AG04449 (cell line): ENCODE measurements at regions not wholly inside any gene's neighbourhood (a gene's known extent, or its start where the extent isn't known, plus 50 kb on each side); places are given as distances from the start of the nearest gene placed in this dataset.

ENCODE experiments used
- CTCF ChIA-PET: fragments of 350-600 bp; formaldehyde crosslinking; extraction: SDS; loops from one replicate; lab custom pipeline; 2021; ENCODE audit warnings: antibody characterized with exemption; lab: Yijun Ruan, JAX
- POLR2A ChIA-PET: fragments of 400-600, 350-600 bp; formaldehyde crosslinking; extraction: SDS; loops from one replicate; lab custom pipeline; 2020; ENCODE audit warnings: antibody characterized with exemption, inconsistent platforms; lab: Yijun Ruan, JAX
- DNase-seq: peaks from one replicate; pipeline ENCODE4 v3.0.0-alpha.2; 2010; ENCODE audit warnings: low read depth, low spot score
- H3K4me3 ChIP-seq: 2 replicates; pipeline ENCODE4 v1.5.1; 2011; ENCODE audit warnings: low read depth, mild to moderate bottlenecking, control low read depth, low read length
- TF ChIP-seq, protein P1 (sequence below): IDR thresholded peaks from one replicate; pipeline ENCODE4 v1.5.1; 2011; ENCODE audit warnings: mild to moderate bottlenecking, moderate library complexity, low read length, control low read depth, inconsistent platforms; ENCODE audit not compliant: insufficient read depth; ENCODE audit errors: missing control alignments

DNA sequence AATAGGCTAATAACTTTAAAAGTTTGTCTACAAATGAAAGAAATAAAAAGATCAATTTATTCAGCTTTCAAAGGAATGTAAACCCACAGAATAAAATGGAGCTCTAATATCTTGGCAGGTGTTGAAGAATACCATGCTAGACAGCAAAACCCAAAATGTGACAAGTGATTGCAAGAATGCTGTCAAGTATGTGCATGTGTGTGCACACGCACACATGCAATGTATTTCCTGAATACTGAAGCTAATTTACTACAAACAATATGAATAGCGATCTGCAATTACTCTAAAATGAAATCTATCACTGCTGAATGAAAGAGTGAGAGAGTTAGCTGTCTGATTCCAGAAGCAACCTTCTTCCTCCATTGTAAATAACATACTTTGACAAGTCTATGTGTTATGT is 179.2 kb upstream of the HSF2 start:
- ChIA-PET CTCF (no interaction called here), POLR2A (no interaction called here)
- TF ChIP-seq, protein P1, sequence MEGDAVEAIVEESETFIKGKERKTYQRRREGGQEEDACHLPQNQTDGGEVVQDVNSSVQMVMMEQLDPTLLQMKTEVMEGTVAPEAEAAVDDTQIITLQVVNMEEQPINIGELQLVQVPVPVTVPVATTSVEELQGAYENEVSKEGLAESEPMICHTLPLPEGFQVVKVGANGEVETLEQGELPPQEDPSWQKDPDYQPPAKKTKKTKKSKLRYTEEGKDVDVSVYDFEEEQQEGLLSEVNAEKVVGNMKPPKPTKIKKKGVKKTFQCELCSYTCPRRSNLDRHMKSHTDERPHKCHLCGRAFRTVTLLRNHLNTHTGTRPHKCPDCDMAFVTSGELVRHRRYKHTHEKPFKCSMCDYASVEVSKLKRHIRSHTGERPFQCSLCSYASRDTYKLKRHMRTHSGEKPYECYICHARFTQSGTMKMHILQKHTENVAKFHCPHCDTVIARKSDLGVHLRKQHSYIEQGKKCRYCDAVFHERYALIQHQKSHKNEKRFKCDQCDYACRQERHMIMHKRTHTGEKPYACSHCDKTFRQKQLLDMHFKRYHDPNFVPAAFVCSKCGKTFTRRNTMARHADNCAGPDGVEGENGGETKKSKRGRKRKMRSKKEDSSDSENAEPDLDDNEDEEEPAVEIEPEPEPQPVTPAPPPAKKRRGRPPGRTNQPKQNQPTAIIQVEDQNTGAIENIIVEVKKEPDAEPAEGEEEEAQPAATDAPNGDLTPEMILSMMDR: no peak
- no peak overlapping the region for H3K4me3 ChIP-seq
- DNase-seq: no peak

DNA sequence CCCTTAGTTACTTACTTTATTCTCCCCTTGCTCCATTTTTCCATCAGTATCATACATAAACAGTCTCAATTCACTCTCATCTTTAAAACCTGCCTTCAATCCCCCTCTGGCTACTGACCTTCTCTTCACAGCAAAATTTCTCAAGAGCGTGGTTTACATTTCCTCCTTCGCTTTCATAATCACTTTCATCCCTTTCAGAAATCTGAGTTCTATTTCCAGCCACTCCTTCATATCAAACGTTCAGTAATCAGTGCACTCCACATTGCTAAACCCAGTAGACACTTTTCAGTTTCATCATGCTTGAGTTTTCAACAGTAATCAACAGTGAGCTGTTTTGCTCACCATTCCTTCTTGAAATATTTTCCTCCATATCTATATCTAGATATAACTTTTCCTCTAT is 176.7 kb upstream of the HSF2 start:
- DNase-seq: no peak
- ChIA-PET CTCF (interaction anchor here (0.7 kb wide), 1 partner anchor 993 kb away, joined by 3 read pairs; no protein-coding TSS in a partner anchor), POLR2A (no interaction called here)
- no peak overlapping the region for H3K4me3 ChIP-seq
- TF ChIP-seq, protein P1: no peak

DNA sequence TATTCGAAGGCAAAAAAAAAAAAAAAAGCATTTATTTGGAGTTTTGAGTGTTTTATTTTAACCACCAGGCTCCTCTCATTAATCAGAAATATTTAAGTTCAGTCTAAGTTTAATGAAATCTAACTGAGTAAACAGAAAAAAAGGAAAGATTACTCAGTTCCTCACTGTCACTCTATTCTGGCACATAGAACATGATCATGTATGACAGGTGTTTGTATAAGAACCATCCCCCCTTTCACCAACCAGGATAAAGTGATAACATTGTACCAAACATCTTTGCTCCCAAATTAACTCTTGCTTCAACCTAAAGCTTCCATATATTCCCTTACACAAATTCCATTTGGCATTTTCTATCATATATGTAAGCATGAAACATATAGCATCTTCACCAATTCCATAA is 176.2 kb upstream of the HSF2 start:
- ChIA-PET CTCF (interaction anchor here (0.7 kb wide), 1 partner anchor 993 kb away, joined by 3 read pairs; no protein-coding TSS in a partner anchor), POLR2A (no interaction called here)
- no peak overlapping the region for H3K4me3 ChIP-seq
- no peak for DNase-seq
- TF ChIP-seq, protein P1: no peak

DNA sequence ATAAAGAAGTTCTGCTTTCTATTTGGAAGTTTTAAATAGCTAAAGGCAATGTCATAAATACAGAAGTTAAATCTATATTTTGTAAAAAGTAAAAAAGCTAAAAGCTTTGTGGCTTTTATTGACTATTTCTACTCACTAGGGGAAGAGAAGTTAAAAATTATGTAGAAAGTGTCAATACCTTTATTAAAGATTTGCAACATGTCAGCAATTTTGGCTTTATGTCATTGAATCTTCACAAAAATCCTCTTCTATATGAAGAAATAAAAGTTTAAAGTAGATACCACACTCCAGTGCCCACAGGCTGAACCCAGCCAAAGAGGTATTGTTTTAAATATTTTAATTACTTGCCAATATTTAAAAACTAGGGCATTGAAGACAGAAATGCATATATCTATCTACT is 160.6 kb upstream of the HSF2 start:
- H3K4me3 ChIP-seq: no peak overlapping the region
- no peak for DNase-seq
- ChIA-PET CTCF (no interaction called here), POLR2A (no interaction called here)
- TF ChIP-seq, protein P1: no peak

DNA sequence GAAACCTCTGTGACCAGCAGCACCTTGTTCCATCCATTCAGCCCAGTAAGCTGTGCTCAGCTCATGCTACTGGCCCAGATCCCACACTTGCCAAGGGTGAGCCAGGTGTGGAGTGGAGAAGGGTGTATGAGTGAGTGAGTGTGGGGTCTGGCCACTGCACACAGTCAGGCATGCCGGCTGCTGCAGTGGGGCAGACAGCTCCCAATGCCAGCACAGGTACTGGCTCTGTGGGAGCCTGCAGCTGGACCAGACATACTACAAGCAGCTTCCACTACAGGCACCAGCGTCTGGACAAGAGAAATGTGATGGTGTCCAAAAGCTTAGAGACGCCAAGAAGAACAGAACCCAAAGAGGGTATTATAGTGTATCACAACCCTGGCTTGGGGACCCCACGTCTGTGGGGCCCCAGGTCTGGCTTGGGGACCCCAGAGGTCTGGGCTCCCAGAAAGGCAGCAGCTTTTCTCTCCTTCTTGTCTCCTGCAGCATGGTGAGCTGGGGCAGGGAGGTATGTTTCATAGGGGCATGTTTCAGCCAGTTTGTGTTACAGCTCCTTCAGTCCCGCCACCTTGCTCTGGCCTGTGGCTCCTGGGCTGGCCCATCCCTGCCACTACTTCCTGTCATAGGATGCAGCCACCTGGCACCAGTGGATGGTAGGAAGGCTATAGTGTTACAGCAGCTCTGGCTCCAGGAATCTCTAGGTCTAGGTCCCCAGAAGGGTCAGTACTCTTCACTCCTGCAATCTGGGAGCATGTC is 152.4 kb upstream of the HSF2 start:
- ChIA-PET POLR2A (no interaction called here), CTCF (no interaction called here)
- H3K4me3 ChIP-seq: no peak overlapping the region
- no peak for DNase-seq
- TF ChIP-seq, protein P1: no peak

DNA sequence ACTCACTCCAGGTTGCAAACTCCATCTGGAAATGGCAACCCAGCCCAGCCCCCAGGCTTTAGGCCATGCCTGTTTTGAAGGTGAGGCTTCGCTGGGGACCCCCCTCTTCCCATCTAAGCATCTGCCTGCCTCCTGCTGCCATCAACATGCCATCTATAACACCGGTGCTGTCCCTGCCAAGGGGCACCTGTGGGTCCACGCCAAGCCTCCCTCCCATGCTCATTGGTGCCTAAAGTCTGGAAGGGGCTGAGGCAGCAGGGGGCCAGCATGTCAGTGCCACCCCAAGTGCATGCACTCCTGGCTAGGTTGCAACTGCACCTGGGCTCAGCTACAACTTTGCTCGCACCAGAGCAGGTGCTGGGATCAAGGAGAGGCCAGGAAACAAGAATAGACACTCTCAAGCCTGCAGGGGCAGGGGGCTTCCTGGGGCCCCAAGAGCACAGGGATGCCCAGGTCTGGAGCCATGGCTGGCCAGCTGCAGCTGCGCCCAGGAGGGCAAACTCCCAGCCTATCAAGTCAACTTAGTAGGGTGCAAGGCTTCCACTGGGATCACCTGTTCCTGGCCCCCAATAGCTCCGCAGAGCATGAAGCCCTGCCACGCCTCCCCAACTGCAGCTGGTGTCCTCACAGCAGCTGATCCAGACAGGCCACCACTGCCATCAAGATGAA is 151.3 kb upstream of the HSF2 start:
- TF ChIP-seq, protein P1: no peak
- CTCF ChIA-PET: no interaction called here
- no peak for DNase-seq
- no peak overlapping the region for H3K4me3 ChIP-seq
- POLR2A ChIA-PET: no interaction called here
